IPS-18a (cell line): ENCODE measurements at regions not wholly inside any gene's neighbourhood (a gene's known extent, or its start where the extent isn't known, plus 50 kb on each side); places are given as distances from the start of the nearest gene placed in this dataset.

Experiments used
- H3K27ac ChIP-seq: one replicate; pipeline ENCODE4 v1.5.1; 2013; ENCODE audit warnings: low read length
- H3K27me3 ChIP-seq: one replicate; pipeline ENCODE4 v1.6.1; 2013; ENCODE audit warnings: mild to moderate bottlenecking, low read length; ENCODE audit not compliant: control insufficient read depth, insufficient read depth
- H3K36me3 ChIP-seq: one replicate; pipeline ENCODE4 v1.6.1; 2013; ENCODE audit warnings: low read depth, low read length; ENCODE audit not compliant: control insufficient read depth
- H3K4me1 ChIP-seq: one replicate; pipeline ENCODE4 v1.6.1; 2013; ENCODE audit warnings: low read depth, low read length; ENCODE audit not compliant: control insufficient read depth
- H3K4me3 ChIP-seq: one replicate; pipeline ENCODE4 v1.5.1; 2013; ENCODE audit warnings: low read length
- H3K9ac ChIP-seq: one replicate; pipeline ENCODE4 v1.6.1; 2013; ENCODE audit warnings: mild to moderate bottlenecking, low read length, moderate library complexity
- H3K9me3 ChIP-seq: one replicate; pipeline ENCODE4 v1.6.1; 2013; ENCODE audit warnings: low read depth, low read length; ENCODE audit not compliant: control insufficient read depth

DNA sequence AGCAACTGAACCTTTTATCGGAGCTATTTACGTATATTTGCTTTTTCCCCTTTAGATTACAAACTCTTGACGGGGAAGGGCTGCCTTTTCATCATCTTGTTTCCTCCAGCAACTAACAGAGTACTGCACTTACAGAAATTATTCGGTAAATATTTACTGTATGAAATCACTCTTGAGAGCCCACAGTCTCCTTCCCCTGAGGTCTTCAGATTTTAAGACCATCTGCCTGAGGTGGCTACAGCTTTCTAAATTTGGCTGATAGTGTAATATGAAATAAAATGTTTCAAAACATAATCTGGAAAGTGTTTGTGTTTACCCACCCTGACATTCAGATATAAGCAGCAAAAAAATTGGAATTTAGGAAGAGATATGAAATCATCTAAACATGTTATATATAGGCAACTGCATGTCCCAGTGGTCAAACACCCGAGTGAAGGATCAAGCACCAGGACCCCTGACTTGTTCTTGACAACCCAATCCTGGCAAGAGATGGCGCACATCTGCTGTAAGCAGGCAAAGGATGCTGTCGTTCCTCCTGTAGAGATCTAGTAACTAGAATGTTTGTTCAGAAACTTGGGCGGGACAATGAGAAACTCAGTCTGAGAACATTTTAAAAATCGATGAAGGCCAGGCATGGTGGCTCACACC, 60.9 kb downstream of the SIPA1L2 start:
- H3K27me3 ChIP-seq = no peaks in the 10 kb centered on the region
- H3K36me3 ChIP-seq = no peaks in the 10 kb centered on the region
- H3K9me3 ChIP-seq = no peaks in the 10 kb centered on the region
- H3K4me1 ChIP-seq = peaks cover 4% of the 10 kb centered on the region
- no peak overlapping the region for H3K9ac ChIP-seq
- no peak overlapping the region for H3K27ac ChIP-seq
- no peak overlapping the region for H3K4me3 ChIP-seq

DNA sequence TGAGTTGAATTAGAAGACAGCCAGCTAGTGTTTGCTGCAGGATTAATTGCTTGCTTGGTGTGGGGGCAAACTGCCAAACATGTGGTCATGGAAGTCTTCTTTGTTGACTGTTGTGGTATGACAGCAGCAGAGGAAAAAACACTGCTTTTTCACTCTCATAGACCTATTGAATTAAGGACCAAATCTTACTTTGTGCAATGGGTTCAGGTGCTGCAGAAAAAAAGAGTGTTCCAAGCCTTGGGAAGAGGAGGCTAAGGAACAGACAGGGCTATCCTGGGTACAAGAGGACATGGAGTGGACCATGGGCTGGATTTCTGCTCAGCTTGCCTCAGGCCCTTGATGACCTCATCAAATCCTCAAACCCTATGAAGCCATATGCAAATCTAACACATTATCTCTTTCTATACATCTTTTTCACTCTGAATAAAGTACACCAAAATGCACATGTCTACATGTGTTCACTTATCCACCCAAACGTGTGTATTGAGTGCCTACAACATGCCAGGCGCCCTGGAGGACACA, 61.5 kb downstream of the SIPA1L2 start:
- Histone ChIP-seq H3K4me1 (no peaks in the 10 kb centered on the region), H3K9ac (no peak overlapping the region), H3K27ac (no peak overlapping the region), H3K27me3 (no peaks in the 10 kb centered on the region), H3K9me3 (no peaks in the 10 kb centered on the region), H3K36me3 (no peaks in the 10 kb centered on the region), H3K4me3 (no peak overlapping the region)

DNA sequence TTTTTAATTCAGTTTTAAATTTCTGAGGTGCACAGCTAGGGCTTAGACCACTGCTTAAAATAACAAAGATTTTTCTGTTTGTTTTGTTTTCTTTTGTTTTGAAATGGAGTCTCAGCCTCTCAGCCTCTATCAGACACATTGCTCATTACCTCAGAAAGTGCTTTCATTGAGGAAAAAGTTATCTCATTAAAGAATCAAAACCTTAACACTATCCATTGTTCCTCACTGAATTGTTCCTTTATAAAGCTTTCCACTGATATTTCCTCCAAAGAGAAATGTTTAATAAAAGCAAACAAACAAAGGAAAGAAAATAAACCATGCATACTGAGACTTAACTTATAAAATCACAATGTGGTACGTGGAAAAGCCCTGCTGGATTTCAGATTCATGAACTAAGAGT, 63.8 kb downstream of the SIPA1L2 start:
- Histone ChIP-seq H3K27ac (no peak overlapping the region), H3K4me1 (no peaks in the 10 kb centered on the region), H3K36me3 (no peaks in the 10 kb centered on the region), H3K9me3 (no peaks in the 10 kb centered on the region), H3K9ac (no peak overlapping the region), H3K27me3 (no peaks in the 10 kb centered on the region), H3K4me3 (no peak overlapping the region)

DNA sequence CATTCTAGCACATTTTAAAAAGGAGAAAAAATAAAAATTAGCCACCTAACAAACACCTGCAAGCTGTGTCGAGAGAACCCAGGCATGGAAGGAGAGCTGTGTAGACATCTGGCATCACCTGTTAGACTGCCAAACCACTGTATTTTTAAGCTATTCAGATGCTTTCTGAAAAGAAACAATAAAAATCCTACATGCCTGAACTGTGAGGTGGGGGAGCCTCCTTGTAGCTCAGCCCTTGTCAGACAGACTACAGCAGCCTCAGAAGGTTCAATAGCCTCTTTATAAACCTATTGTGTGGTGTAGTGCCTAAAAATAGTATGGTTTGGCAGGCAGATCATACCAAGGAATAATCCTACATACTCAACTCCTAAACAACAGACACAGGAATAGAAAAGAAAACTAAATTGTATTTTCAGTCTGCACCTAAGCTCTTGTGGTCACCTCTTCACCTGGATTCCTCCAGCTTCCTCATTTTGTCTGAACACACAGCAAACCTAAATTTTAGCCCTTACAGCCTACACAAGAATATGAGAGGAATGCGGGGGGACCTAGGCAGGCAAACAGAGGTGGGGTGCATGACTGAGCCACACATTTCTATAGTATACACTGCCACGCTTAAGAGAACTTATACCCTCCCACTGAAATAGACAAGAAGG, 67.0 kb downstream of the SIPA1L2 start:
- Histone ChIP-seq H3K4me3 (no peak overlapping the region), H3K36me3 (no peaks in the 10 kb centered on the region), H3K9ac (no peak overlapping the region), H3K27me3 (no peaks in the 10 kb centered on the region), H3K27ac (no peak overlapping the region), H3K4me1 (peaks cover 15% of the 10 kb centered on the region), H3K9me3 (no peaks in the 10 kb centered on the region)

DNA sequence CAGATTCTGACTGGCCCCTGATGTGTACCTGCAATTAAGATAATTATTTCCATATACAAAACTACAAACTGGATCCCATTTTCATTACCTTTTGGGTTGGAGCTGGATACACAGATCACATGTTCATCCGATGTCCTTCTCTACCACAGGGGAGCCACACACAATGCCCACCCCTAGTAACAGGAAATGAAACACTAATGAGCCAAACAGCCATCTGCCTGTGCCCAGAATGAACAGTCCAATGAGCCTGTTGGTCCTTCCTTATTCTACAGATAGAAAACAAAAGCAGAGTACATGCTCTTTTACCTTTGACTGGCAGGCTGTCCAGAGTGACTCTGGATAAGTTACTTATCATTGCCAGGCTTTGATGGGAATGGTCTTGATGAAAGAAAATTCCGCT, 68.6 kb downstream of the SIPA1L2 start:
- H3K36me3 ChIP-seq = no peaks in the 10 kb centered on the region
- no peak overlapping the region for H3K9ac ChIP-seq
- no peak overlapping the region for H3K4me3 ChIP-seq
- H3K9me3 ChIP-seq = no peaks in the 10 kb centered on the region
- peaks cover 21% of the 10 kb centered on the region for H3K4me1 ChIP-seq
- H3K27me3 ChIP-seq = no peaks in the 10 kb centered on the region
- H3K27ac ChIP-seq = no peak overlapping the region

DNA sequence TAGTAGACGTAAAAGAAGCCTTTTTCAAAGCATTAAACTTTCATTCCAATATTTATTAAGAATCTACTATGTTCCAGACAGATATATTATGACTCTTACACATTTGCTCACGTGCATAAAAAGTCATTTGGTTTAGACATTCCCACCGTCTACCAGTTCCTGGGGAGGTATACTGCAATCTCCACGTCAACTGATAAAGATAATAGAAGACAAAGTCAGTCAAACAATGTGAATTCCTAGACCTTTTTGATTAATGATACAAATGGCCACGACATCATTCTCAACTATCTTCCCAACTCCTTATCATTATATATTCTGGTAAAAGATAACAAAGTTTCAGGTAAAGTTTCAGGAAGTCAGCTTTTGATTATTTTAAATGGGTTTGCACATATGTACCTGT, 69.0 kb downstream of the SIPA1L2 start:
- H3K9me3 ChIP-seq = no peaks in the 10 kb centered on the region
- H3K36me3 ChIP-seq = no peaks in the 10 kb centered on the region
- H3K9ac ChIP-seq = no peak overlapping the region
- H3K27ac ChIP-seq = no peak overlapping the region
- H3K27me3 ChIP-seq = no peaks in the 10 kb centered on the region
- peaks cover 23% of the 10 kb centered on the region for H3K4me1 ChIP-seq
- no peak overlapping the region for H3K4me3 ChIP-seq

DNA sequence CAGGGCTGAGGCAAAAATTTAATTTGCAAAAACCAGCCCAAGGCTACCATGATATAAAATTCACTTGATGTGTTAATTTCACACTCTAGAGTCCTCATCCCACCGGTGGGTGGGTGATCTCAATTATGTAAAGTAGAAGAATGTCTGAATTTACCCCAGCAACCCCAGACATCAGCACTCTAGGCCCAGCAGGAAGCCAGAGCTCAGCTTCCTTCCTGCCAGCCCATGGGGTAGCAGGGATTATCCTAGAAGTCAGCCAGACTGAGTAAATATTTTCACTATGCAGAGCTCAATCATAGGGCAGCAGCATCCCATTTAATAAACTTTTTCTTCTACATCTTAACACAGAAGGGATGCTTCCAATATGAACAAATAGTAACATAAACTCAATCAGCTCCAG, 71.0 kb downstream of the SIPA1L2 start:
- no peak overlapping the region for H3K9ac ChIP-seq
- H3K4me3 ChIP-seq = no peak overlapping the region
- no peaks in the 10 kb centered on the region for H3K36me3 ChIP-seq
- H3K9me3 ChIP-seq = no peaks in the 10 kb centered on the region
- no peak overlapping the region for H3K27ac ChIP-seq
- H3K27me3 ChIP-seq = no peaks in the 10 kb centered on the region
- peaks cover 40% of the 10 kb centered on the region for H3K4me1 ChIP-seq

DNA sequence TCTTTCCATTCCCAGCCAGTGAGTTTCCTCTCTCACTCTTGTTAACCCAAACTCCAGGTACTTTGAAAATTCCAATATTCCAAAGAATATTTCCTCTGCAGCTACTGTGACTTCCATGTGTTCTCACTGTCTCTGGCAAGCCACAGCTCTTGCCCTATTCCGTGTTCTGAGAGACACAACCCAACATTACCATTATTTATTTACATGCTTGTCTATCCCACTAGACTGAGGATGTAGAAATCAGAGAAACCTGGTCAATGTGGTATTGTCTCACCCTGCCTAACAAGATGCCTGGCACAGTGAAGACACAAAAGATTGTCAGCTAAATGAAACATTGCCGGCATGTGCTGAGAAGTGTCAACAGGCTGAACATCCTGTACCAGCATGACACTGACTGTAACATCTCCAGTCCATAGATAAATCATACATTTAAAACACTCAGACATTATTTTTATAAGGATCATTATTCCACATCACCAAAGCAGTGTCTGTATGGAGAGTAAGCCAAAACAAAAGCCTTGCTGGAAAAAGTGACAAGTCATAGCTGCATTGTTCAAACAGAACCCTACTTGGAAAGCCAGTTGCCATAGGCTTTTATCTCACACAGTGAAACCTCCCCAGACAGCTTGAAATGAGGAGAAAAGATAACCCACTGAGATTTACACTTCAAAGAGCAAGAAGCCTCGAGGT, 72.3 kb downstream of the SIPA1L2 start:
- Histone ChIP-seq H3K27me3 (no peaks in the 10 kb centered on the region), H3K27ac (no peak overlapping the region), H3K9me3 (no peaks in the 10 kb centered on the region), H3K4me3 (no peak overlapping the region), H3K4me1 (peaks cover 40% of the 10 kb centered on the region), H3K9ac (no peak overlapping the region), H3K36me3 (no peaks in the 10 kb centered on the region)

DNA sequence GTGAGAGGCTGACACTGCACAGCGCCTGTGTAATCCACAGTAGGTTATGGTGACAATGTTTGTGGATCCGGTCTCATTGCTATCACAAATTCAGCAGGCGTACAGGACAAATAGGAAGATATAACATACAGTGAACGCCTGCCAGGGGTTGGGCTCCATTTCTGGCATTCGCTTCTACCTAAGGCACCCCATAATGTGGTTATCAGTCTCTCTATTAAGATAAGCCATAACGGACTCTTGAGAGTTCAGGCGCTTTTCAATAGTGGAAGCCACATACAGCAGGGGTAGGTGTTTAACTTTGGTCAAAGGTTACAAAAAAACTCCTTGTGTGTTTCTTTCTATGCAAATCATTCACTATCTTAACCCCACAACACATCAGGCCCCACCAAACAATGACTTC, 72.8 kb downstream of the SIPA1L2 start:
- Histone ChIP-seq H3K27me3 (no peaks in the 10 kb centered on the region), H3K9ac (no peak overlapping the region), H3K4me1 (peaks cover 40% of the 10 kb centered on the region), H3K4me3 (no peak overlapping the region), H3K36me3 (no peaks in the 10 kb centered on the region), H3K27ac (no peak overlapping the region), H3K9me3 (no peaks in the 10 kb centered on the region)

DNA sequence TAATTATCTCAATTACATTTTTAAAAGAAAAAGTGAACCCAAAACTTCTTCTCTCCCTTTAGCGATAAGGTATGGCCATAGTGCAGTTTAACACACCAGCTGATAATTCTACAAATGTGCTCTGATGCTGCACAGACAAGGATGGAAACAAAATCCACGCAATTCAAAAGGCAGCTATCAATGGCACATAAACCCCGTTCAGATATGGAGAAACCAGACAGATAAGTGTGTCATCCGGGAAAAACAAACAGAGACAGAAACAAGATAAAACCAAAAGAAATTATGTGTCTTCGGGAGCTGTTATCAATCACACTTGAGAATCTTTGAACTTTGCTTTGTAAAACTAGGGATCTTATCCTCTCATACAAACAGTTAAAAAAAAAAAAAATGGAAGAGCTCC, 73.6 kb downstream of the SIPA1L2 start:
- H3K9ac ChIP-seq = no peak overlapping the region
- H3K27me3 ChIP-seq = no peaks in the 10 kb centered on the region
- H3K36me3 ChIP-seq = no peaks in the 10 kb centered on the region
- H3K9me3 ChIP-seq = no peaks in the 10 kb centered on the region
- H3K27ac ChIP-seq = no peak overlapping the region
- H3K4me1 ChIP-seq = peaks cover 42% of the 10 kb centered on the region
- no peak overlapping the region for H3K4me3 ChIP-seq

DNA sequence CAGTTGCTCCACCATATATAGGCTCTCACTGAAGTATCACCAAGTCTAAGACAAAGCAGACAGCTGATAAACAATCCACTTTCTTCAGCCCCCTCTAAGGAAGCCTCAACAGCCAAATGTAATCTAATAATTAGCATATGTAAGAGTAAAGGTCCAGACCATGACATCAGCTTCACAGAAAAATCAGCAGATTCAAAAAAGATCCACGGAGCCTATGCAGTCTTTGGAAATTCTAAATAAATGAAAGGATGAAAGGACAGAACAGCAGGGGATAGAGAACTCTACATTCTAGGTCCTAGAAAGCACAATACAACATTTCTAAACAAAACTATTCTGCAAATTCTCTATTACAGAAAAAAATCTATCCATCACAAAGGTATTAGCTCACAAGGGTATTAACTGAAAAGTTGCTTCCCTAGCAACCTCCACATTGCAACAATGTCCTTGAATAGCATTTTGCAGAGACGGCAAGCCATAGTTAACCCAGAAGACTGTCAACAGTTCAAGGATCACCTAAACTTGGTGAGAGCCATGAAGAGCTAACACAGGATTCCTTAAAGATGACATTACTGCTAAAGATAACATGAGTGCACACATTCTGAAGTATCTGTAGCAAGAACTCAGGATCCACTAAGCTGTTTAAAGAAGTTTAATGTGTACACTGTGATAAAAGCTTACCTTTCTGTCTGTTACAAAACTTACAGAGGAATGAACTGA, 74.3 kb downstream of the SIPA1L2 start:
- Histone ChIP-seq H3K4me3 (no peak overlapping the region), H3K27me3 (no peaks in the 10 kb centered on the region), H3K9me3 (no peaks in the 10 kb centered on the region), H3K27ac (no peak overlapping the region), H3K4me1 (peaks cover 48% of the 10 kb centered on the region), H3K36me3 (no peaks in the 10 kb centered on the region), H3K9ac (no peak overlapping the region)
